HL-60/S4 treated with phorbol 12-myristate 13-acetate at 8.2 ng/mL for 4 days and 3 days (cell line): ENCODE measurements at regions not wholly inside any gene's neighbourhood (a gene's known extent, or its start where the extent isn't known, plus 50 kb on each side); places are given as distances from the start of the nearest gene placed in this dataset.
"Not testable (repeated sequence)": the region's sequence is repeated elsewhere in the genome, so short reads cannot be mapped to it uniquely, and the experiment has no call there.

Experiments
- in situ Hi-C: fragments of 300-500 bp; cut with MboI; formaldehyde crosslinking; loops from 2 replicates; pipeline ENCODE4 v1.15.0; 2022; ENCODE audit warnings: low sequenced_read_pairs

GRCh38 chr2:100736121-100736915, 83.6 kb upstream of the NPAS2 start:
- in situ Hi-C loops = no loop called here

GRCh38 chr2:100739735-100740432, 80.1 kb upstream of the NPAS2 start:
- in situ Hi-C loops = no loop called here

- in situ Hi-C loops = no loop called here
Observed at GRCh38 chr2:100741880-100742276, 78.1 kb upstream of the NPAS2 start.

GRCh38 chr2:100742277-100743254, 77.4 kb upstream of the NPAS2 start:
- in situ Hi-C loops = no loop called here

GRCh38 chr2:100743741-100744140, 76.2 kb upstream of the NPAS2 start:
- in situ Hi-C loops = no loop called here

GRCh38 chr2:100744184-100744583, 75.8 kb upstream of the NPAS2 start:
- in situ Hi-C loops = no loop called here

GRCh38 chr2:100744589-100744988, 75.3 kb upstream of the NPAS2 start:
- in situ Hi-C loops = no loop called here

GRCh38 chr2:100745604-100746003, 74.3 kb upstream of the NPAS2 start:
- in situ Hi-C loops = no loop called here

GRCh38 chr2:100747551-100747950, 72.4 kb upstream of the NPAS2 start:
- in situ Hi-C loops = no loop called here

- in situ Hi-C loops = no loop called here
Observed at GRCh38 chr2:100747996-100748615, 71.8 kb upstream of the NPAS2 start.

GRCh38 chr2:100748673-100749072, 71.3 kb upstream of the NPAS2 start:
- in situ Hi-C loops = no loop called here

- in situ Hi-C loops = no loop called here
Observed at GRCh38 chr2:100749771-100750542, 70.0 kb upstream of the NPAS2 start.

GRCh38 chr2:100751871-100752625, 67.9 kb upstream of the NPAS2 start:
- in situ Hi-C loops = not testable (repeated sequence)

- in situ Hi-C loops = no loop called here
Observed at GRCh38 chr2:100752628-100753333, 67.2 kb upstream of the NPAS2 start.

GRCh38 chr2:100753444-100753843, 66.5 kb upstream of the NPAS2 start:
- in situ Hi-C loops = no loop called here

GRCh38 chr2:100753881-100754280, 66.1 kb upstream of the NPAS2 start:
- in situ Hi-C loops = no loop called here

- in situ Hi-C loops = no loop called here
Observed at GRCh38 chr2:100754951-100755350, 65.0 kb upstream of the NPAS2 start.

- in situ Hi-C loops = no loop called here
Observed at GRCh38 chr2:100755441-100755840, 64.5 kb upstream of the NPAS2 start.

- in situ Hi-C loops = no loop called here
Observed at GRCh38 chr2:100756704-100757103, 63.2 kb upstream of the NPAS2 start.
